ENCODE measurements at regions not wholly inside any gene's neighbourhood (a gene's known extent, or its start where the extent isn't known, plus 50 kb on each side); places are given as distances from the start of the nearest gene placed in this dataset.

- no peak overlapping the region for H3K4me3 ChIP-seq (ENCODE audit: low read depth, low read length)
- in situ Hi-C loops (cut with HindIII; ENCODE audit: low sequenced_read_pairs), result no loop called here
- TF ChIP-seq CTCF (IDR thresholded peaks at IDR 0.05; ENCODE audit: low read depth, low read length, missing control alignments), result no peak
- DNase-seq (ENCODE audit: low read depth), result no peak
Measured at GRCh38 chr2:18701981-18702380, 112.6 kb upstream of the NT5C1B start.

GRCh38 chr2:18701546-18701945, 112.2 kb upstream of the NT5C1B start:
- in situ Hi-C loops (cut with HindIII; ENCODE audit: low sequenced_read_pairs), result no loop called here
- H3K4me3 ChIP-seq (ENCODE audit: low read depth, low read length), result no peak overlapping the region
- DNase-seq (ENCODE audit: low read depth), result no peak
- TF ChIP-seq CTCF (IDR thresholded peaks at IDR 0.05; ENCODE audit: low read depth, low read length, missing control alignments), result no peak

- no peak overlapping the region for H3K4me3 ChIP-seq (ENCODE audit: low read depth, low read length)
Measured at GRCh38 chr2:18690342-18690741, 101.0 kb upstream of the NT5C1B start.

GRCh38 chr2:18684206-18685038, 95.1 kb upstream of the NT5C1B start:
- in situ Hi-C loops (cut with HindIII; ENCODE audit: low sequenced_read_pairs), result no loop called here

More at GRCh38 chr2:18690342-18690741, 101.0 kb upstream of the NT5C1B start:
- DNase-seq (ENCODE audit: low read depth), result no peak
- TF ChIP-seq CTCF (IDR thresholded peaks at IDR 0.05; ENCODE audit: low read depth, low read length, missing control alignments), result no peak
- in situ Hi-C loops (cut with HindIII; ENCODE audit: low sequenced_read_pairs), result no loop called here

GRCh38 chr2:18682681-18683080, 93.3 kb upstream of the NT5C1B start:
- DNase-seq (ENCODE audit: low read depth), result no peak
- in situ Hi-C loops (cut with HindIII; ENCODE audit: low sequenced_read_pairs), result no loop called here
- no peak for TF ChIP-seq CTCF (IDR thresholded peaks at IDR 0.05; ENCODE audit: low read depth, low read length, missing control alignments)
- H3K4me3 ChIP-seq (ENCODE audit: low read depth, low read length), result no peak overlapping the region

More at GRCh38 chr2:18684206-18685038, 95.1 kb upstream of the NT5C1B start:
- no peak for TF ChIP-seq CTCF (IDR thresholded peaks at IDR 0.05; ENCODE audit: low read depth, low read length, missing control alignments)
- no peak for DNase-seq (ENCODE audit: low read depth)
- H3K4me3 ChIP-seq (ENCODE audit: low read depth, low read length), result no peak overlapping the region

GRCh38 chr2:18677280-18677679, 87.9 kb upstream of the NT5C1B start:
- in situ Hi-C loops (cut with HindIII; ENCODE audit: low sequenced_read_pairs), result no loop called here
- no peak overlapping the region for H3K4me3 ChIP-seq (ENCODE audit: low read depth, low read length)
- TF ChIP-seq CTCF (IDR thresholded peaks at IDR 0.05; ENCODE audit: low read depth, low read length, missing control alignments), result no peak
- no peak for DNase-seq (ENCODE audit: low read depth)

Data from astrocyte of the cerebellum (primary cell).